Body of pancreas (tissue), 4 donors: ENCODE measurements at regions not wholly inside any gene's neighbourhood (a gene's known extent, or its start where the extent isn't known, plus 50 kb on each side); places are given as distances from the start of the nearest gene placed in this dataset.

ENCODE experiments used
- POLR2A ChIP-seq, 3 donors: fragments of 450-650 bp; IDR thresholded peaks; one replicate each; pipeline ENCODE4 v1.6.1; 2016; ENCODE audit warnings: antibody characterized with exemption in 3 of 3, mild to moderate bottlenecking in 2 of 3
- TF ChIP-seq, protein P1 (sequence below), 7 experiments: fragments of 450-650 bp in 4 of 7; fragments of 200-600 bp in 3 of 7; sonication (generic) in 3 of 7; IDR thresholded peaks; one replicate each; pipeline ENCODE4 v1.5.1; 2016 to 2019; ENCODE audit warnings: antibody characterized with exemption in 7 of 7

DNA sequence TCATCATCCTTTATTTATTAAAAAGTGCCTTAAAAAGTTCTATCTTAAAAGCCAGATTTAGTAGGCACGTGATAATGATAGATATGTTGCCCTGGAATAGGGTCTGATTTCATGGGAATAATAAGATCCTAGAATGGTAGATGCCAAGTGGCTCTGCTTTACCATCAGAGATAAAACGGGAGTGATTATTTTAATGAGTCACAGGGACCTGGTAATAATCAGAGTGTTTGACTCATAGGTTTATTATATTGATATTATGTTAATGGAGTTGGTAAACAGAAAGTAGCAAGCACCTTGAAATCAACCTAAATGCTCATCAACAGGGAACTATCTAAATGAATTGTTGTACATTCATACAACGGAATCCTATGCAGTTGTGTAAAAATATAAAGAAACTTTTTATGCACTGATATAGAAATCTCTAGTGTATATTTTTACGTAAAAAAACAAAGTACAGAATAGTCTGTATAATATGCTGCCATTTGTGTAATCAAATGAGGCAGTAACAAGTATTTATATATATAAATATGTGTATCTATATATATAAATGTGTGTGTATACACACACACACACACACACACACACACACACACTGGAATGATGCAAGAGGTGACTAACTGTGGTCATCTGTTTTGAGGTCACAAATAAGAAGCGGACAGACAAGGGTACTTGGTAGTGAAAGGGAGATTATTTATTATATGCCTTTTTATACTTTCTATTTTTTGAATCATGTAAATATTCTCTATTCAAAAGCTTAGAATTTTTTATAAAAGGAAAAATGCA is 78.6 kb upstream of the DYNC1I1 start:
- TF ChIP-seq, protein P1, sequence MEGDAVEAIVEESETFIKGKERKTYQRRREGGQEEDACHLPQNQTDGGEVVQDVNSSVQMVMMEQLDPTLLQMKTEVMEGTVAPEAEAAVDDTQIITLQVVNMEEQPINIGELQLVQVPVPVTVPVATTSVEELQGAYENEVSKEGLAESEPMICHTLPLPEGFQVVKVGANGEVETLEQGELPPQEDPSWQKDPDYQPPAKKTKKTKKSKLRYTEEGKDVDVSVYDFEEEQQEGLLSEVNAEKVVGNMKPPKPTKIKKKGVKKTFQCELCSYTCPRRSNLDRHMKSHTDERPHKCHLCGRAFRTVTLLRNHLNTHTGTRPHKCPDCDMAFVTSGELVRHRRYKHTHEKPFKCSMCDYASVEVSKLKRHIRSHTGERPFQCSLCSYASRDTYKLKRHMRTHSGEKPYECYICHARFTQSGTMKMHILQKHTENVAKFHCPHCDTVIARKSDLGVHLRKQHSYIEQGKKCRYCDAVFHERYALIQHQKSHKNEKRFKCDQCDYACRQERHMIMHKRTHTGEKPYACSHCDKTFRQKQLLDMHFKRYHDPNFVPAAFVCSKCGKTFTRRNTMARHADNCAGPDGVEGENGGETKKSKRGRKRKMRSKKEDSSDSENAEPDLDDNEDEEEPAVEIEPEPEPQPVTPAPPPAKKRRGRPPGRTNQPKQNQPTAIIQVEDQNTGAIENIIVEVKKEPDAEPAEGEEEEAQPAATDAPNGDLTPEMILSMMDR (IDR thresholded peaks at IDR 0.05): no peak
- no peak for TF ChIP-seq POLR2A (IDR thresholded peaks at IDR 0.05)
